ENCODE measurements at regions not wholly inside any gene's neighbourhood (a gene's known extent, or its start where the extent isn't known, plus 50 kb on each side); places are given as distances from the start of the nearest gene placed in this dataset.

GRCh38 chr10:25725917-25726716 is 207.9 kb upstream of the MYO3A start:
- TF ChIP-seq POLR2AphosphoS5 (IDR thresholded peaks at IDR 0.05) (no peak), EP300 (IDR thresholded peaks at IDR 0.05) (no peak)

Data from stomach (tissue), 4 donors.